Stomach (tissue), 4 donors: ENCODE measurements at regions not wholly inside any gene's neighbourhood (a gene's known extent, or its start where the extent isn't known, plus 50 kb on each side); places are given as distances from the start of the nearest gene placed in this dataset.

Experiments
- small RNA-seq, 4 donors: library from RNA; depleted of rRNA; stranded (forward); fragments of <200 nt; gene quantifications; one replicate each; pipeline ENCODE3, GENCODE V24; 2016

Small RNA genes lying in the stretch of these regions (small RNA-seq; reads per million reads assigned to genes)
- 0 reads per million in 4 donors for gene AC133485.4
- 0 reads per million in 4 donors for gene AC142381.2
- 0 reads per million in 4 donors for gene IGHV1OR16-3
- 0 reads per million in 4 donors for gene IGHV3OR16-9
